ENCODE measurements at regions not wholly inside any gene's neighbourhood (a gene's known extent, or its start where the extent isn't known, plus 50 kb on each side); places are given as distances from the start of the nearest gene placed in this dataset.

DNA sequence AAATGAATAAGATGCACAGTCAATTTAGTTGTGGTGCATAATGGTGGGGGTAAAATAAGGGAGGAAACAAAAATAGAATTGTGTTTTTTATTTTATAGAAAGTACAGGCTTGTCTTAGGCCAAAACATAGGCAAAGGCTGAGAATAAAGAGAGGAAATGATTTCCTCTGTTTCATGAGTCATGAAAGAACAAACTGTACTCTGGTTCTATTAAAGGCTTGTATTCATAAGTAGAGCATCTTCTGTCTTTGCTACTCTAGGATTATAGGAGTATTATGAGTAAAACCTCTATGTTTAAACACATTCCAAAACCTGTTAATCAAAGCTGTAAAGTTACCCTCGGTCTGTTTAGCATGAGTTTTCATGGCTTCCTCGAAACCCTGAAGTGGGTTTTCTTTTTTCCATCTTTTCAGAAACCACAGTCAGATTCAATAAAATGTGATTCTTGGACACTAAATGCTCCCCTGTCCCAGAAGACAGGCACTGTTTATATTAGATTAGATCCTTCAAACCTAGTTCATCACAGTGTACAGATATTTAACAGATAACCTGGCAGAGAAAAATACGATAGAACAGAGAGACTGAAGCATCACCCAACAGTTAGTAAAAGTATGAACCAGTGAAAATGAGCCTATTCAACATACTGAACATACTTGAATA lies 473.9 kb upstream of the CYLC2 start:
- Mint-ChIP-seq H3K9me3 (no peaks in the 10 kb centered on the region), H3K27ac (no peak overlapping the region), H3K27me3 (no peaks in the 10 kb centered on the region), H3K36me3 (no peaks in the 10 kb centered on the region), H3K4me1 (ENCODE audit: unreplicated experiment) (no peaks in the 10 kb centered on the region), H3K4me3 (no peak overlapping the region)
- TF ChIP-seq, protein P1, sequence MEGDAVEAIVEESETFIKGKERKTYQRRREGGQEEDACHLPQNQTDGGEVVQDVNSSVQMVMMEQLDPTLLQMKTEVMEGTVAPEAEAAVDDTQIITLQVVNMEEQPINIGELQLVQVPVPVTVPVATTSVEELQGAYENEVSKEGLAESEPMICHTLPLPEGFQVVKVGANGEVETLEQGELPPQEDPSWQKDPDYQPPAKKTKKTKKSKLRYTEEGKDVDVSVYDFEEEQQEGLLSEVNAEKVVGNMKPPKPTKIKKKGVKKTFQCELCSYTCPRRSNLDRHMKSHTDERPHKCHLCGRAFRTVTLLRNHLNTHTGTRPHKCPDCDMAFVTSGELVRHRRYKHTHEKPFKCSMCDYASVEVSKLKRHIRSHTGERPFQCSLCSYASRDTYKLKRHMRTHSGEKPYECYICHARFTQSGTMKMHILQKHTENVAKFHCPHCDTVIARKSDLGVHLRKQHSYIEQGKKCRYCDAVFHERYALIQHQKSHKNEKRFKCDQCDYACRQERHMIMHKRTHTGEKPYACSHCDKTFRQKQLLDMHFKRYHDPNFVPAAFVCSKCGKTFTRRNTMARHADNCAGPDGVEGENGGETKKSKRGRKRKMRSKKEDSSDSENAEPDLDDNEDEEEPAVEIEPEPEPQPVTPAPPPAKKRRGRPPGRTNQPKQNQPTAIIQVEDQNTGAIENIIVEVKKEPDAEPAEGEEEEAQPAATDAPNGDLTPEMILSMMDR (conservative IDR thresholded peaks at IDR 0.05): no peak
- DNase-seq (ENCODE audit: extremely low spot score, unreplicated experiment): no peak

DNA sequence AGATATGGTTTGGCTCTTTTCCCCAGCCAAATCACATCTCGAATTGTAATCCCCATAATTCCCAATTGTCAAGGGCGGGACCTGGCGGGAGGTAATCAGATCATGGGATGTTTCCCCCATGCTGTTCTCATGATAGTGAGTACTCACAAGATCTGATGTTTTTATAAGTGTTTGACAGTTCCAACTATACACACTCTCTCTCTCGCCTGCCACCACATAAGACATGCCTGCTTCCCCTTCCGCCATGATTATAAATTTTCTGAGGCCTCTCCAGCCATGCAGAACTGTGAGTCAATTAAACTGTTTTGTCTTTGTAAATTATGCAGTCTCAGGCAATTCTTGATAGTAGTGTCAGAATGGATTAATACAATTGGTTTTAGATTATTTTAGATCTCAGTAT lies 475.7 kb upstream of the CYLC2 start:
- H3K36me3 Mint-ChIP-seq: no peaks in the 10 kb centered on the region
- H3K4me1 Mint-ChIP-seq (ENCODE audit: unreplicated experiment): no peaks in the 10 kb centered on the region

DNA sequence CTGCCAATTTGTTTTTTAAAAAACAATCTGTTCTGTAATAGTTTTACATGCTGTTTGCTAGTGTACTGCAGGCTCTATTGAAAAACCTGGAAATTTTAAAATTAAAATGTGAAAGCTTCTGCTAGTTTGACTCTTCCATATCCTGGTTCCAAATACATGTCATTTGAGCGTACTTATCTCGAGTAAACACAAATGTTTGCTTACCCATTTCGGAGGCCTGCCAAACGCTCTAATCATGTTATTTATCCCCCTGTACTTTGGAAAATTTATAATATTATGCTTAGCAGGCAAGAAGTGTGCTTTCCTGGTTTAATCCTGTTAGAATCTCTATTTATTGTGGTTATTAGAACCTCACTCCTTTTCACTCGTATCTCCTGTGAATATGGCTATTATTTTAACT lies 476.8 kb upstream of the CYLC2 start:
- Mint-ChIP-seq H3K36me3 (no peaks in the 10 kb centered on the region), H3K9me3 (no peaks in the 10 kb centered on the region), H3K27me3 (no peaks in the 10 kb centered on the region), H3K4me1 (ENCODE audit: unreplicated experiment) (no peaks in the 10 kb centered on the region), H3K4me3 (no peak overlapping the region), H3K27ac (no peak overlapping the region)
- TF ChIP-seq, protein P1 (conservative IDR thresholded peaks at IDR 0.05): no peak
- DNase-seq (ENCODE audit: extremely low spot score, unreplicated experiment): no peak

More for the DNA sequence above, 475.7 kb upstream of the CYLC2 start:
- H3K4me3 Mint-ChIP-seq: no peak overlapping the region
- TF ChIP-seq, protein P1 (conservative IDR thresholded peaks at IDR 0.05): no peak
- H3K9me3 Mint-ChIP-seq: no peaks in the 10 kb centered on the region
- no peak overlapping the region for H3K27ac Mint-ChIP-seq
- H3K27me3 Mint-ChIP-seq: no peaks in the 10 kb centered on the region
- DNase-seq (ENCODE audit: extremely low spot score, unreplicated experiment): no peak

DNA sequence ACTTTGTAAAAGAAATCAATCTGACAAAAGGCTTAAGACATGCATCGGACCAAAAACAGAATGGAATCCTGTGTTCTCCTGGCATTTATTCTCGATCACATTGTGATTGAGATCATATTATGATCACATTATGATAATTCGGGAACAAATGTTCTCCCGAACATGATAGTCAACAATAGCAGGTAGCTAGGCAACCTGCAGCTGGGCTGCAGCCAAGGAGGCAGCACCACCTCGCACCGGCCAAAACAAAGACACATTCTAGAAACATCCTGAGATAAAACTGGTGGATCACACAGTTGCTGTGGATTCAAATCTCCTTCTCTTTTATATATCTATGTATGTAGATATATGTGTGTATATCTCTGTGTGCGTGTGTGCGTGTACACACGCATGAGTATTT lies 480.6 kb upstream of the CYLC2 start:
- Mint-ChIP-seq H3K27me3 (no peaks in the 10 kb centered on the region), H3K9me3 (no peaks in the 10 kb centered on the region), H3K36me3 (no peaks in the 10 kb centered on the region), H3K4me3 (no peak overlapping the region), H3K4me1 (ENCODE audit: unreplicated experiment) (no peaks in the 10 kb centered on the region), H3K27ac (no peak overlapping the region)
- DNase-seq (ENCODE audit: extremely low spot score, unreplicated experiment): no peak
- TF ChIP-seq, protein P1 (conservative IDR thresholded peaks at IDR 0.05): no peak

DNA sequence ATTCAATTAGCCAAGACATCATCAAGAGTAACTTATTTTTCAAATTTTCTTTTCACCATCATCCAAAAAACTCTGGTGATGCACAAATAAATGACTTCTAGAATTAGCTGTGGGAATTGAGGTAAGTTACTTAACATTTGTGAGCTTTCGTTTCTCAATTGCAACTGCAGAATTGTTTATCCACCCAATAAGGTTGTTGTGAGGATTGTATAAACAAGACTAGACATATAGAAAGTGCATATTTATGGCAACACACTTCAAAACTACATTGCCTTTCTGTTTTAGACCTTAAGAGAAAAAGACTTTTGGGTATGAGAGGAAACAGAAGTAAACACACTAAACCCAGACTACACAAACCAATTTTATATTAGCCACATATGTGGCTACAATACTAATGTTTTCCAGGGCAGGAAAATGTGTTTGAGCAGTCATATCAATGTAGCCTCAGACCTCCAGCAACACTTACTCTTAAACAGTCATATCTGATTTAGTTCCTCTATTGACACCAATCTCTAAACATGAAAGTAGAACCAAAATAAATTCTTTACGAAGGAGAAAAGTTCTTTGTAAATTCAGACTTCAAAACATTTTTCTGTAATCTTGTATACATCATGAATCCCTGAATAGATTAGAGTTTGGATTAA lies 488.0 kb upstream of the CYLC2 start:
- H3K27ac Mint-ChIP-seq: no peak overlapping the region
- H3K4me3 Mint-ChIP-seq: no peak overlapping the region
- TF ChIP-seq, protein P1 (conservative IDR thresholded peaks at IDR 0.05): no peak
- H3K9me3 Mint-ChIP-seq: no peaks in the 10 kb centered on the region
- H3K27me3 Mint-ChIP-seq: no peaks in the 10 kb centered on the region
- no peaks in the 10 kb centered on the region for H3K4me1 Mint-ChIP-seq (ENCODE audit: unreplicated experiment)
- no peak for DNase-seq (ENCODE audit: extremely low spot score, unreplicated experiment)
- no peaks in the 10 kb centered on the region for H3K36me3 Mint-ChIP-seq
